ENCODE measurements at regions not wholly inside any gene's neighbourhood (a gene's known extent, or its start where the extent isn't known, plus 50 kb on each side); places are given as distances from the start of the nearest gene placed in this dataset.

GRCh38 chr13:32903720-32904119 lies 112.5 kb upstream of the KL start:
- Histone ChIP-seq H3K9me3 (replicated peaks; ENCODE audit: control insufficient read depth, insufficient read depth, low read length) (no peaks in the 10 kb centered on the region), H3K27me3 (replicated peaks in 1 of 2; ENCODE audit: control insufficient read depth in 2 of 2, insufficient read depth in 2 of 2, low read length in 1 of 2) (no peaks in the 10 kb centered on the region), H4K20me1 (ENCODE audit: control insufficient read depth, insufficient read depth) (no peaks in the 10 kb centered on the region), H3K4me2 (ENCODE audit: control insufficient read depth, insufficient read depth) (no peak overlapping the region), H3K9ac (ENCODE audit: control insufficient read depth, insufficient read depth, low read length) (no peak overlapping the region), H3K27ac (ENCODE audit: control insufficient read depth, insufficient read depth) (no peak overlapping the region), H3K79me2 (ENCODE audit: control insufficient read depth, insufficient read depth, low read length) (no peaks in the 10 kb centered on the region), H3K36me3 (ENCODE audit: control insufficient read depth in 2 of 2, insufficient read depth in 2 of 2, low read length in 1 of 2) (no peaks in the 10 kb centered on the region), H3K4me1 (ENCODE audit: control insufficient read depth, insufficient read depth, low read length) (peaks cover 9% of the 10 kb centered on the region), H2AFZ (ENCODE audit: control insufficient read depth, low read depth, low read length) (no peak overlapping the region), H3K4me3 (no peak overlapping the region)
- intact Hi-C loops (cut with micrococcal nuclease; ENCODE audit: unreplicated experiment) = no loop called here
- ChIA-PET RAD21 (ENCODE audit: unreplicated experiment) (interaction anchor here (1.1 to 1.2 kb wide), 2 partner anchors 63 to 166 kb away, joined by 3 read pairs; no protein-coding TSS in a partner anchor), SMC1A (ENCODE audit: uncharacterized antibody, unreplicated experiment) (interaction anchor here (0.7 to 3.0 kb wide), 8 partner anchors 9 to 93 kb away, joined by 3 to 8 read pairs (median 3); no protein-coding TSS in a partner anchor), CTCF (interaction anchor here (0.8 to 1.2 kb wide), 3 partner anchors 10 to 211 kb away, joined by 3 to 4 read pairs (median 3); no protein-coding TSS in a partner anchor), POLR2A (interaction anchor here (1.4 kb wide), 1 partner anchor 167 kb away, joined by 4 read pairs; no protein-coding TSS in a partner anchor)
- DNase-seq (ENCODE audit: low read depth, low spot score) = no peak
- ATAC-seq = no peak
- FAIRE-seq = no peak
- 100% methylated on average over 5 of the region's 5 CpGs for WGBS (ENCODE audit: insufficient coverage, insufficient replicate concordance, low lambda C conversion rate, missing lambda C conversion rate)
- no TSS peak for BruUV-seq (replicated peaks)
- in situ Hi-C loops (cut with MboI) = no loop called here
- TF ChIP-seq ESRRA (IDR thresholded peaks at IDR 0.05; ENCODE audit: low read length) = no peak
- TF ChIP-seq ZBTB40 (IDR thresholded peaks at IDR 0.05; ENCODE audit: borderline replicate concordance) = no peak
- no peak for TF ChIP-seq SREBF2 (IDR thresholded peaks at IDR 0.05; ENCODE audit: low read length)
- no peak for TF ChIP-seq NFYA (IDR thresholded peaks at IDR 0.05; ENCODE audit: borderline replicate concordance, low read depth, low read length)
- TF ChIP-seq, protein P1, sequence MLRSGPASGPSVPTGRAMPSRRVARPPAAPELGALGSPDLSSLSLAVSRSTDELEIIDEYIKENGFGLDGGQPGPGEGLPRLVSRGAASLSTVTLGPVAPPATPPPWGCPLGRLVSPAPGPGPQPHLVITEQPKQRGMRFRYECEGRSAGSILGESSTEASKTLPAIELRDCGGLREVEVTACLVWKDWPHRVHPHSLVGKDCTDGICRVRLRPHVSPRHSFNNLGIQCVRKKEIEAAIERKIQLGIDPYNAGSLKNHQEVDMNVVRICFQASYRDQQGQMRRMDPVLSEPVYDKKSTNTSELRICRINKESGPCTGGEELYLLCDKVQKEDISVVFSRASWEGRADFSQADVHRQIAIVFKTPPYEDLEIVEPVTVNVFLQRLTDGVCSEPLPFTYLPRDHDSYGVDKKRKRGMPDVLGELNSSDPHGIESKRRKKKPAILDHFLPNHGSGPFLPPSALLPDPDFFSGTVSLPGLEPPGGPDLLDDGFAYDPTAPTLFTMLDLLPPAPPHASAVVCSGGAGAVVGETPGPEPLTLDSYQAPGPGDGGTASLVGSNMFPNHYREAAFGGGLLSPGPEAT (IDR thresholded peaks at IDR 0.05; ENCODE audit: low read depth) = no peak
- TF ChIP-seq BCL3 (IDR thresholded peaks at IDR 0.05; ENCODE audit: borderline replicate concordance, insufficient read depth, low read depth, low read length, poor library complexity, severe bottlenecking) = no peak
- TF ChIP-seq CTCF (IDR thresholded peaks at IDR 0.05 in 2 of 3, conservative IDR thresholded peaks at IDR 0.05 in 1 of 3; ENCODE audit: control insufficient read depth in 2 of 3, extremely low read depth in 1 of 3, insufficient read depth in 1 of 3, low read depth in 3 of 3, low read length in 3 of 3) = no peak
- TF ChIP-seq, protein P2, sequence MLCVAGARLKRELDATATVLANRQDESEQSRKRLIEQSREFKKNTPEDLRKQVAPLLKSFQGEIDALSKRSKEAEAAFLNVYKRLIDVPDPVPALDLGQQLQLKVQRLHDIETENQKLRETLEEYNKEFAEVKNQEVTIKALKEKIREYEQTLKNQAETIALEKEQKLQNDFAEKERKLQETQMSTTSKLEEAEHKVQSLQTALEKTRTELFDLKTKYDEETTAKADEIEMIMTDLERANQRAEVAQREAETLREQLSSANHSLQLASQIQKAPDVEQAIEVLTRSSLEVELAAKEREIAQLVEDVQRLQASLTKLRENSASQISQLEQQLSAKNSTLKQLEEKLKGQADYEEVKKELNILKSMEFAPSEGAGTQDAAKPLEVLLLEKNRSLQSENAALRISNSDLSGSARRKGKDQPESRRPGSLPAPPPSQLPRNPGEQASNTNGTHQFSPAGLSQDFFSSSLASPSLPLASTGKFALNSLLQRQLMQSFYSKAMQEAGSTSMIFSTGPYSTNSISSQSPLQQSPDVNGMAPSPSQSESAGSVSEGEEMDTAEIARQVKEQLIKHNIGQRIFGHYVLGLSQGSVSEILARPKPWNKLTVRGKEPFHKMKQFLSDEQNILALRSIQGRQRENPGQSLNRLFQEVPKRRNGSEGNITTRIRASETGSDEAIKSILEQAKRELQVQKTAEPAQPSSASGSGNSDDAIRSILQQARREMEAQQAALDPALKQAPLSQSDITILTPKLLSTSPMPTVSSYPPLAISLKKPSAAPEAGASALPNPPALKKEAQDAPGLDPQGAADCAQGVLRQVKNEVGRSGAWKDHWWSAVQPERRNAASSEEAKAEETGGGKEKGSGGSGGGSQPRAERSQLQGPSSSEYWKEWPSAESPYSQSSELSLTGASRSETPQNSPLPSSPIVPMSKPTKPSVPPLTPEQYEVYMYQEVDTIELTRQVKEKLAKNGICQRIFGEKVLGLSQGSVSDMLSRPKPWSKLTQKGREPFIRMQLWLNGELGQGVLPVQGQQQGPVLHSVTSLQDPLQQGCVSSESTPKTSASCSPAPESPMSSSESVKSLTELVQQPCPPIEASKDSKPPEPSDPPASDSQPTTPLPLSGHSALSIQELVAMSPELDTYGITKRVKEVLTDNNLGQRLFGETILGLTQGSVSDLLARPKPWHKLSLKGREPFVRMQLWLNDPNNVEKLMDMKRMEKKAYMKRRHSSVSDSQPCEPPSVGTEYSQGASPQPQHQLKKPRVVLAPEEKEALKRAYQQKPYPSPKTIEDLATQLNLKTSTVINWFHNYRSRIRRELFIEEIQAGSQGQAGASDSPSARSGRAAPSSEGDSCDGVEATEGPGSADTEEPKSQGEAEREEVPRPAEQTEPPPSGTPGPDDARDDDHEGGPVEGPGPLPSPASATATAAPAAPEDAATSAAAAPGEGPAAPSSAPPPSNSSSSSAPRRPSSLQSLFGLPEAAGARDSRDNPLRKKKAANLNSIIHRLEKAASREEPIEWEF (IDR thresholded peaks at IDR 0.05; ENCODE audit: insufficient replicate concordance, low read depth, low read length) = no peak
